ENCODE measurements at regions not wholly inside any gene's neighbourhood (a gene's known extent, or its start where the extent isn't known, plus 50 kb on each side); places are given as distances from the start of the nearest gene placed in this dataset.

DNA sequence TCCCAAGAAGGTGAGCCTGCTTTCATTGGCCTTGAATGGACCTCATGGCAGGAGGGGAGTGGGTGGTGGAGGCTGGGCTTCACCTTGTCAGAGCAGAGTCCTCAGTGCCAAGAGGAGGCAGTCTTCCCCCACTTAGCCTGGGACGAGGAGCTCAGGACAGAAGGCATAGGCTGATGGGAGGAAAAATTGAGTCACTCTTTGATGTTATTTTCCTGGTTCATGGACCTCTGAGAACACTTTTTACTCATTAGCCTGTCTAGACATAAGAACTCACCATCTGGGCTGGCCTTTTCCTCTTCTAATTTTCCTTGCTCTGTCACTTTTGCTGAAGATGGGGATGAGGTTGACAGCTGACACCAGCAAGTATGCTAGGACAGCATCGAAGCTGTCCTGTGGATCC lies 225.7 kb upstream of the TNP1 start:
- Mint-ChIP-seq H3K4me1 (peaks cover 30% of the 10 kb centered on the region), H3K27ac (no peak overlapping the region), H3K36me3 (ENCODE audit: low read depth) (no peaks in the 10 kb centered on the region), H3K9me3 (no peaks in the 10 kb centered on the region), H3K27me3 (ENCODE audit: low read depth, poor library complexity) (peaks cover 10% of the 10 kb centered on the region), H3K4me3 (no peak overlapping the region)
- no peak for TF ChIP-seq CTCF (IDR thresholded peaks at IDR 0.05)
- no peak for DNase-seq

DNA sequence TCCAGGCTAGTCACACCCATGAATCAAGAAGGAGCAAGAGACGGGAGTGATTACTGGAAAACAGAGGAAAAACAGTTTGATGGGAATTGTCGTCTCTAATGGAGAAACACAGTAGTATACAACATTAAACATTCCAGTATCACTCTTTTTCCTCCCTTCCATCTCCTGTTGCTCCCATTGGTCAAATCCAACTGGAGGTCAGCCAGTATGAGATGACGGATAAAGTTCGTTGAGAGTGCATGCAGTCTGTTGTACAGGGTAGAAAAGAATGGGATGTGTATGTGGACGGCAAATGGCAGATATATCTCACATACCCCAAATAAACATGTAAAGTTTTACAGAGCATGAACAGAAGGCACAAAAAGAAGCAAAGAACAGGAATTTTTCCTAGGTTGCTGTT lies 221.9 kb upstream of the TNP1 start:
- Mint-ChIP-seq H3K27ac (no peak overlapping the region), H3K4me1 (peaks cover 27% of the 10 kb centered on the region), H3K27me3 (ENCODE audit: low read depth, poor library complexity) (peaks cover 10% of the 10 kb centered on the region), H3K36me3 (ENCODE audit: low read depth) (no peaks in the 10 kb centered on the region), H3K9me3 (no peaks in the 10 kb centered on the region), H3K4me3 (no peak overlapping the region)
- no peak for TF ChIP-seq CTCF (IDR thresholded peaks at IDR 0.05)
- no peak for DNase-seq

DNA sequence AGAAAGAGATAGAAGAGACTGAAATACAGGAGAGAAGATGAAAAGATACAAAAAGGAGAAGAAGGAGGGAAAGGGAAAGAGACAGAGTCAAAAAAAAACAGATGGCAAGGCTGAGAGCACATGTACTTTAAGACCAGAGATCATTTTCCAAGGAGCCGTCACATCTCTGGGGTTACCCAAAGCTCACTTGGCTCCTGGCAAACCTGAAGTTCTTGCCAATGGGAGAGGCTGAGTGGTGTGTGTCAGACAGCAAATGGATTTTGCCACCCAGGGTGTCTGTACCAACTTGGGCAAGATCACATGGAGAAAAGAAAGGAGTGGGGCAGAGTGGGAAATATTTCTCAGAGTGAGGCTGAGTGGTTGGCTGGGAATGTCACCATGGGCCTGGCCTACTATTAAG lies 219.3 kb upstream of the TNP1 start:
- Mint-ChIP-seq H3K36me3 (ENCODE audit: low read depth) (no peaks in the 10 kb centered on the region), H3K9me3 (no peaks in the 10 kb centered on the region), H3K4me1 (peaks cover 49% of the 10 kb centered on the region), H3K4me3 (no peak overlapping the region), H3K27me3 (ENCODE audit: low read depth, poor library complexity) (peaks cover 3% of the 10 kb centered on the region), H3K27ac (peak overlapping the region; percentile 8)
- TF ChIP-seq CTCF (IDR thresholded peaks at IDR 0.05): no peak
- no peak for DNase-seq

- DNase-seq: no peak
- Mint-ChIP-seq H3K27ac (peak overlapping the region; percentile 37), H3K4me3 (no peak overlapping the region), H3K36me3 (ENCODE audit: low read depth) (no peaks in the 10 kb centered on the region), H3K4me1 (peaks cover 53% of the 10 kb centered on the region), H3K9me3 (no peaks in the 10 kb centered on the region), H3K27me3 (ENCODE audit: low read depth, poor library complexity) (peaks cover 3% of the 10 kb centered on the region)
- no peak for TF ChIP-seq CTCF (IDR thresholded peaks at IDR 0.05)
Measured at GRCh38 chr2:217077831-217078407, 218.1 kb upstream of the TNP1 start.

GRCh38 chr2:217076657-217077232 lies 216.9 kb upstream of the TNP1 start:
- Mint-ChIP-seq H3K9me3 (no peaks in the 10 kb centered on the region), H3K4me3 (peak overlapping the region; percentile 5), H3K36me3 (ENCODE audit: low read depth) (no peaks in the 10 kb centered on the region), H3K27me3 (ENCODE audit: low read depth, poor library complexity) (no peaks in the 10 kb centered on the region), H3K27ac (peak overlapping the region; percentile 37), H3K4me1 (peaks cover 52% of the 10 kb centered on the region)
- no peak for TF ChIP-seq CTCF (IDR thresholded peaks at IDR 0.05)
- peak; percentile 26 for DNase-seq

DNA sequence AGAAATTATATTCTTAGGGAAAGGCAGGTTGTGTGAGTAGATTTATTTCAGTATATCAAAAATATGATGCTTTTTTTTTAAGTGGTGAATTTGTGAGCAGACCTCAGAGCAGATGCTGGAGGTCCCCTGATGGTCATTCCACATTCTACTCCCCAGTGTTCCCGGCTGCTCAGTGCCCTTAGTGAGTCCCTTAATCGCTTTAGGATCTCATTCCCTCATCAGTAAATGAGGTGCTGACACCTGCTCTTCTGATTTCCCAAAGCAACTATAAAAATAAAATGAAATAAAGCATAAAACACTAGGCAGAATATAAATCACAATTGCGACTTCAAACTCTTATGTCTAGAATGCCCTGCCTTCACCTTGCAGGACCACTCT lies 216.2 kb upstream of the TNP1 start:
- TF ChIP-seq CTCF (IDR thresholded peaks at IDR 0.05): no peak
- no peak overlapping the region for H3K4me3 Mint-ChIP-seq
- H3K27ac Mint-ChIP-seq: peak overlapping the region; percentile 37
- peaks cover 45% of the 10 kb centered on the region for H3K4me1 Mint-ChIP-seq
- no peaks in the 10 kb centered on the region for H3K36me3 Mint-ChIP-seq (ENCODE audit: low read depth)
- H3K27me3 Mint-ChIP-seq (ENCODE audit: low read depth, poor library complexity): no peaks in the 10 kb centered on the region
- no peak for DNase-seq
- no peaks in the 10 kb centered on the region for H3K9me3 Mint-ChIP-seq

Measured in nephron progenitor cell (in vitro differentiated cells).